SK-N-SH (cell line): ENCODE measurements at regions not wholly inside any gene's neighbourhood (a gene's known extent, or its start where the extent isn't known, plus 50 kb on each side); places are given as distances from the start of the nearest gene placed in this dataset.

ENCODE experiments used
- TCF12 ChIP-seq: IDR thresholded peaks from 2 replicates; pipeline ENCODE4 v1.4.0; 2012
- TF ChIP-seq, protein P1 (sequence below): fragments of 200-600 bp; sonication (generic); IDR thresholded peaks from 2 replicates; pipeline ENCODE4 v1.6.1; 2017; ENCODE audit warnings: antibody characterized with exemption, mild to moderate bottlenecking, moderate library complexity
- TF ChIP-seq, protein P2 (sequence below): IDR thresholded peaks from 2 replicates; pipeline ENCODE4 v1.4.0; 2012; ENCODE audit warnings: low read depth

GRCh38 chr7:33792041-33792440, 113.3 kb upstream of the BMPER start:
- TF ChIP-seq, protein P1, sequence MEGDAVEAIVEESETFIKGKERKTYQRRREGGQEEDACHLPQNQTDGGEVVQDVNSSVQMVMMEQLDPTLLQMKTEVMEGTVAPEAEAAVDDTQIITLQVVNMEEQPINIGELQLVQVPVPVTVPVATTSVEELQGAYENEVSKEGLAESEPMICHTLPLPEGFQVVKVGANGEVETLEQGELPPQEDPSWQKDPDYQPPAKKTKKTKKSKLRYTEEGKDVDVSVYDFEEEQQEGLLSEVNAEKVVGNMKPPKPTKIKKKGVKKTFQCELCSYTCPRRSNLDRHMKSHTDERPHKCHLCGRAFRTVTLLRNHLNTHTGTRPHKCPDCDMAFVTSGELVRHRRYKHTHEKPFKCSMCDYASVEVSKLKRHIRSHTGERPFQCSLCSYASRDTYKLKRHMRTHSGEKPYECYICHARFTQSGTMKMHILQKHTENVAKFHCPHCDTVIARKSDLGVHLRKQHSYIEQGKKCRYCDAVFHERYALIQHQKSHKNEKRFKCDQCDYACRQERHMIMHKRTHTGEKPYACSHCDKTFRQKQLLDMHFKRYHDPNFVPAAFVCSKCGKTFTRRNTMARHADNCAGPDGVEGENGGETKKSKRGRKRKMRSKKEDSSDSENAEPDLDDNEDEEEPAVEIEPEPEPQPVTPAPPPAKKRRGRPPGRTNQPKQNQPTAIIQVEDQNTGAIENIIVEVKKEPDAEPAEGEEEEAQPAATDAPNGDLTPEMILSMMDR: no peak
- TF ChIP-seq TCF12: no peak
- TF ChIP-seq, protein P2, sequence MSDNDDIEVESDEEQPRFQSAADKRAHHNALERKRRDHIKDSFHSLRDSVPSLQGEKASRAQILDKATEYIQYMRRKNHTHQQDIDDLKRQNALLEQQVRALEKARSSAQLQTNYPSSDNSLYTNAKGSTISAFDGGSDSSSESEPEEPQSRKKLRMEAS: no peak
